ENCODE measurements at regions not wholly inside any gene's neighbourhood (a gene's known extent, or its start where the extent isn't known, plus 50 kb on each side); places are given as distances from the start of the nearest gene placed in this dataset.

GRCh38 chrX:3779546-3779945, 66.1 kb upstream of the PRKX start:
- TF ChIP-seq POLR2A (IDR thresholded peaks at IDR 0.05): no peak
- TF ChIP-seq CTCF (IDR thresholded peaks at IDR 0.05): no peak
